Ureter (tissue), 1 donor: ENCODE measurements at regions not wholly inside any gene's neighbourhood (a gene's known extent, or its start where the extent isn't known, plus 50 kb on each side); places are given as distances from the start of the nearest gene placed in this dataset.

Experiments
- DNase-seq: peaks from one replicate; pipeline ENCODE4 v3.0.0-alpha.2; 2020; ENCODE audit warnings: low spot score
- donor health status: DM: yes; HTN: yes; CAD: no.

GRCh38 chr10:33813871-33814270 is 479.4 kb upstream of the NRP1 start:
- no peak for DNase-seq

GRCh38 chr10:33813415-33813814 is 478.9 kb upstream of the NRP1 start:
- no peak for DNase-seq

GRCh38 chr10:33812586-33812985 is 478.1 kb upstream of the NRP1 start:
- DNase-seq: no peak

GRCh38 chr10:33810986-33811385 is 476.5 kb upstream of the NRP1 start:
- DNase-seq: no peak

GRCh38 chr10:33809732-33810131 is 475.3 kb upstream of the NRP1 start:
- no peak for DNase-seq

- no peak for DNase-seq
These were observed 474.0 kb upstream of the NRP1 start for GRCh38 chr10:33808475-33808874.

GRCh38 chr10:33807531-33808359 is 473.3 kb upstream of the NRP1 start:
- no peak for DNase-seq

- no peak for DNase-seq
These were observed 471.4 kb upstream of the NRP1 start for GRCh38 chr10:33805831-33806230.

GRCh38 chr10:33804584-33804983 is 470.1 kb upstream of the NRP1 start:
- peak; percentile 52 for DNase-seq

GRCh38 chr10:33803248-33803647 is 468.8 kb upstream of the NRP1 start:
- no peak for DNase-seq

- no peak for DNase-seq
These were observed 468.1 kb upstream of the NRP1 start for GRCh38 chr10:33802566-33802965.

- no peak for DNase-seq
These were observed 467.2 kb upstream of the NRP1 start for GRCh38 chr10:33801705-33802104.

- no peak for DNase-seq
These were observed 466.5 kb upstream of the NRP1 start for GRCh38 chr10:33800986-33801385.

- no peak for DNase-seq
These were observed 466.1 kb upstream of the NRP1 start for GRCh38 chr10:33800545-33800944.

GRCh38 chr10:33799944-33800323 is 465.5 kb upstream of the NRP1 start:
- DNase-seq: no peak

- no peak for DNase-seq
These were observed 464.9 kb upstream of the NRP1 start for GRCh38 chr10:33799281-33799943.

- DNase-seq: no peak
These were observed 464.3 kb upstream of the NRP1 start for GRCh38 chr10:33798754-33799153.

- DNase-seq: no peak
These were observed 462.2 kb upstream of the NRP1 start for GRCh38 chr10:33796680-33797079.

- no peak for DNase-seq
These were observed 461.1 kb upstream of the NRP1 start for GRCh38 chr10:33795529-33795928.

GRCh38 chr10:33794460-33794859 is 460.0 kb upstream of the NRP1 start:
- no peak for DNase-seq

- no peak for DNase-seq
These were observed 459.3 kb upstream of the NRP1 start for GRCh38 chr10:33793793-33794192.

GRCh38 chr10:33791272-33791660 is 456.8 kb upstream of the NRP1 start:
- DNase-seq: no peak

- DNase-seq: no peak
These were observed 456.2 kb upstream of the NRP1 start for GRCh38 chr10:33790521-33791271.
